Kidney epithelial cell (primary cell): ENCODE measurements at regions not wholly inside any gene's neighbourhood (a gene's known extent, or its start where the extent isn't known, plus 50 kb on each side); places are given as distances from the start of the nearest gene placed in this dataset.
A peak's percentile ranks its signal among the peaks of the same experiment; 100 is the strongest.

Experiments used
- DNase-seq: peaks from one replicate; pipeline ENCODE4 v3.0.0-alpha.2; 2010; ENCODE audit warnings: low read depth
- H3K27me3 ChIP-seq: 2 replicates; pipeline ENCODE4 v1.6.0; 2011; ENCODE audit warnings: low read length; ENCODE audit not compliant: control insufficient read depth, insufficient read depth
- H3K36me3 ChIP-seq: 2 replicates; pipeline ENCODE4 v1.5.1; 2011; ENCODE audit warnings: low read length; ENCODE audit not compliant: control insufficient read depth, insufficient read depth
- H3K4me3 ChIP-seq: 2 replicates; pipeline ENCODE4 v1.5.1; 2011; ENCODE audit warnings: low read depth, mild to moderate bottlenecking, control low read depth, low read length
- TF ChIP-seq, protein P1 (sequence below): IDR thresholded peaks from 2 replicates; pipeline ENCODE4 v1.5.1; 2011; ENCODE audit warnings: mild to moderate bottlenecking, moderate library complexity, low read length, control low read depth, inconsistent platforms; ENCODE audit not compliant: insufficient read depth, poor library complexity, severe bottlenecking

DNA sequence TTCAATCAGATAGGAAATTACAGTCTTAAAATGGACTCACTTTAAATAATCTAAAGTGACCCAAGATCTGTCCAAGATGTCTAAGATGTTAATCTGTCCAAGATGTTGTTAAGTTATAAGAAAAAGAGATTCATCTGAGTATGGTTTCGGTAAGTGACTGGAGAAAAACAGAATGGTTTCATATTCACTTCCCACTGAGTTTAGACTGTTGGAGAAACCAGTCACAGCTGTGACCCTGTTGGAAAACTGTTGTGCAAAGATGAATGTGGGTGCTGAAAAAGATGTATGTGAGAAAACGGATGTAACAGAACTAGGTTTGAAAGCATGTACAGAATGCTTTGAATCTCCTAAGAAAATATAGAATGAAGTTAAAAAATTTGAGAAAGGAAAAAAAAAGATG is 325.9 kb downstream of the COL12A1 start:
- no peak for DNase-seq
- Histone ChIP-seq H3K36me3 (no peaks in the 10 kb centered on the region), H3K4me3 (no peak overlapping the region), H3K27me3 (no peaks in the 10 kb centered on the region)
- TF ChIP-seq, protein P1, sequence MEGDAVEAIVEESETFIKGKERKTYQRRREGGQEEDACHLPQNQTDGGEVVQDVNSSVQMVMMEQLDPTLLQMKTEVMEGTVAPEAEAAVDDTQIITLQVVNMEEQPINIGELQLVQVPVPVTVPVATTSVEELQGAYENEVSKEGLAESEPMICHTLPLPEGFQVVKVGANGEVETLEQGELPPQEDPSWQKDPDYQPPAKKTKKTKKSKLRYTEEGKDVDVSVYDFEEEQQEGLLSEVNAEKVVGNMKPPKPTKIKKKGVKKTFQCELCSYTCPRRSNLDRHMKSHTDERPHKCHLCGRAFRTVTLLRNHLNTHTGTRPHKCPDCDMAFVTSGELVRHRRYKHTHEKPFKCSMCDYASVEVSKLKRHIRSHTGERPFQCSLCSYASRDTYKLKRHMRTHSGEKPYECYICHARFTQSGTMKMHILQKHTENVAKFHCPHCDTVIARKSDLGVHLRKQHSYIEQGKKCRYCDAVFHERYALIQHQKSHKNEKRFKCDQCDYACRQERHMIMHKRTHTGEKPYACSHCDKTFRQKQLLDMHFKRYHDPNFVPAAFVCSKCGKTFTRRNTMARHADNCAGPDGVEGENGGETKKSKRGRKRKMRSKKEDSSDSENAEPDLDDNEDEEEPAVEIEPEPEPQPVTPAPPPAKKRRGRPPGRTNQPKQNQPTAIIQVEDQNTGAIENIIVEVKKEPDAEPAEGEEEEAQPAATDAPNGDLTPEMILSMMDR, result no peak

GRCh38 chr6:74879234-74879633 is 326.6 kb downstream of the COL12A1 start:
- Histone ChIP-seq H3K4me3 (no peak overlapping the region), H3K36me3 (no peaks in the 10 kb centered on the region), H3K27me3 (no peaks in the 10 kb centered on the region)
- TF ChIP-seq, protein P1, result no peak
- DNase-seq, result peak; percentile 10

DNA sequence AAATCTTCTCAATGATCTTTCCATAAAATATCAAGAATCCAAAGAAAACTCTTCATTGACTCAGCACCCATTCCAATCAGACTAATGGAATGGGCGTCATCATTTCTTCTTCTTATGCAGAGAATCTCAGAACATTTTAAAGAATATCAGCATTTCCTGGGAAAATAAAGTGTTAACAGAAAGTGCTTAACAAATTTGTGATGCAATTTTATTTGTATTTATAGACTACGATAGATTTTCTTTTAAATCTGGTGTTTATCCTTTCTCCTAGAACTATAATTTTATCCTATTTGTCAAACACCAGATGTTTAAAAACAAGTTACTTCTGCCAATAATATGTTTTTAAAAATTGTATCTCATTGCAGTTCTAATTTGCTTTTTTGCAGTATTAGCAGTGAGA is 330.7 kb downstream of the COL12A1 start:
- DNase-seq, result no peak
- Histone ChIP-seq H3K4me3 (no peak overlapping the region), H3K36me3 (no peaks in the 10 kb centered on the region), H3K27me3 (no peaks in the 10 kb centered on the region)
- TF ChIP-seq, protein P1, result no peak

- no peak for DNase-seq
- TF ChIP-seq, protein P1, result no peak
- Histone ChIP-seq H3K36me3 (no peaks in the 10 kb centered on the region), H3K27me3 (no peaks in the 10 kb centered on the region), H3K4me3 (no peak overlapping the region)
Observed at GRCh38 chr6:74872754-74873476, 332.9 kb downstream of the COL12A1 start.

DNA sequence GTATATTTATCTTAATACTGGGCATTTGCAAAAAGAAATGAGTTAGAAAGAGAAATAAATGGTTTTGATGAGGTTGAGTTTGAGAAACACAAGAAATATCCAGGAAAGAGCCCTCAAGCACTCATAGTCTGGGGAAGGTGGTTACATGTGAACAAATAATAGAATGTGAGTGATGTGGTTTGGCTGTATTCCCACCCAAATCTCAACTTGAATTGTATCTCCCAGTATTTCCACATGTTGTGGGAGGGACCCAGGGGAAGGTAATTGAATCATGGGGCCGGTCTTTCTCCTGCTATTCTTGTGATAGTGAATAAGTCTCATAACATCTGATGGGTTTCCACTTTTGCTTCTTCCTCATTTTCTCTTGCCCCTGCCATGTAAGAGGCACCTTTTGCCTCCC is 334.1 kb downstream of the COL12A1 start:
- peak; percentile 34 for DNase-seq
- H3K27me3 ChIP-seq, result no peaks in the 10 kb centered on the region
- no peaks in the 10 kb centered on the region for H3K36me3 ChIP-seq
- no peak overlapping the region for H3K4me3 ChIP-seq
- TF ChIP-seq, protein P1, result no peak

- TF ChIP-seq, protein P1, result no peak
- no peaks in the 10 kb centered on the region for H3K36me3 ChIP-seq
- H3K27me3 ChIP-seq, result no peaks in the 10 kb centered on the region
- no peak overlapping the region for H3K4me3 ChIP-seq
- DNase-seq, result no peak
Observed at GRCh38 chr6:74870403-74870802, 335.4 kb downstream of the COL12A1 start.
